ENCODE measurements at regions not wholly inside any gene's neighbourhood (a gene's known extent, or its start where the extent isn't known, plus 50 kb on each side); places are given as distances from the start of the nearest gene placed in this dataset.

- TF ChIP-seq, protein P1, sequence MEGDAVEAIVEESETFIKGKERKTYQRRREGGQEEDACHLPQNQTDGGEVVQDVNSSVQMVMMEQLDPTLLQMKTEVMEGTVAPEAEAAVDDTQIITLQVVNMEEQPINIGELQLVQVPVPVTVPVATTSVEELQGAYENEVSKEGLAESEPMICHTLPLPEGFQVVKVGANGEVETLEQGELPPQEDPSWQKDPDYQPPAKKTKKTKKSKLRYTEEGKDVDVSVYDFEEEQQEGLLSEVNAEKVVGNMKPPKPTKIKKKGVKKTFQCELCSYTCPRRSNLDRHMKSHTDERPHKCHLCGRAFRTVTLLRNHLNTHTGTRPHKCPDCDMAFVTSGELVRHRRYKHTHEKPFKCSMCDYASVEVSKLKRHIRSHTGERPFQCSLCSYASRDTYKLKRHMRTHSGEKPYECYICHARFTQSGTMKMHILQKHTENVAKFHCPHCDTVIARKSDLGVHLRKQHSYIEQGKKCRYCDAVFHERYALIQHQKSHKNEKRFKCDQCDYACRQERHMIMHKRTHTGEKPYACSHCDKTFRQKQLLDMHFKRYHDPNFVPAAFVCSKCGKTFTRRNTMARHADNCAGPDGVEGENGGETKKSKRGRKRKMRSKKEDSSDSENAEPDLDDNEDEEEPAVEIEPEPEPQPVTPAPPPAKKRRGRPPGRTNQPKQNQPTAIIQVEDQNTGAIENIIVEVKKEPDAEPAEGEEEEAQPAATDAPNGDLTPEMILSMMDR (IDR thresholded peaks at IDR 0.05) = no peak
- TF ChIP-seq ZFX (IDR thresholded peaks at IDR 0.05; ENCODE audit: borderline replicate concordance) = no peak
- H3K27ac ChIP-seq = no peak overlapping the region
Observed at GRCh38 chr1:162924179-162924578, 63.2 kb upstream of the CCDC190 start.

GRCh38 chr1:162922201-162922600 lies 61.2 kb upstream of the CCDC190 start:
- TF ChIP-seq ZFX (IDR thresholded peaks at IDR 0.05; ENCODE audit: borderline replicate concordance) = no peak
- H3K27ac ChIP-seq = no peak overlapping the region

DNA sequence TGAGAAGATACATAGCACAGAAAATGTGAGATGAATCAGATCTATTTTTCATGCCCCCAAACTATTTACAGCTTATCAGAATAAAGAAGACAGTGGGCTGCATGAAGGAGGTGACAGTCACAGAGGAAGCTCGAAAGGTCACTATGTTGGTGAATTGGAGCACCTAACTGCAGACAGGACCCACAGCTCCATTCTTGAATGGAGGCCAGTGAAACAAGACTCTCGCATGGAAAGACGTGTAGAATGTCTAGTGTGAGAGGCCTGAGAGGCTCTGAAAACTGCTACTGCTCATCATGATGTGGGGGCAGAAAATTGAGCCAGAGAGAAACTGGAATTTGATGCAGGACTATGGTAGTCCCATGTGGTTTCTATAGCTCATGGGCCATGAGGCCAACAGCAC lies 60.3 kb upstream of the CCDC190 start:
- no peak for TF ChIP-seq ZFX (IDR thresholded peaks at IDR 0.05; ENCODE audit: borderline replicate concordance)
- TF ChIP-seq, protein P1 (IDR thresholded peaks at IDR 0.05) = no peak
- H3K27ac ChIP-seq = no peak overlapping the region

- TF ChIP-seq, protein P1 (IDR thresholded peaks at IDR 0.05) = no peak
- TF ChIP-seq ZFX (IDR thresholded peaks at IDR 0.05; ENCODE audit: borderline replicate concordance) = no peak
- H3K27ac ChIP-seq = no peak overlapping the region
Observed at GRCh38 chr1:162919034-162919433, 58.1 kb upstream of the CCDC190 start.

GRCh38 chr1:162918151-162918754 lies 57.3 kb upstream of the CCDC190 start:
- no peak for TF ChIP-seq ZFX (IDR thresholded peaks at IDR 0.05; ENCODE audit: borderline replicate concordance)
- TF ChIP-seq, protein P1 (IDR thresholded peaks at IDR 0.05) = no peak
- no peak overlapping the region for H3K27ac ChIP-seq

DNA sequence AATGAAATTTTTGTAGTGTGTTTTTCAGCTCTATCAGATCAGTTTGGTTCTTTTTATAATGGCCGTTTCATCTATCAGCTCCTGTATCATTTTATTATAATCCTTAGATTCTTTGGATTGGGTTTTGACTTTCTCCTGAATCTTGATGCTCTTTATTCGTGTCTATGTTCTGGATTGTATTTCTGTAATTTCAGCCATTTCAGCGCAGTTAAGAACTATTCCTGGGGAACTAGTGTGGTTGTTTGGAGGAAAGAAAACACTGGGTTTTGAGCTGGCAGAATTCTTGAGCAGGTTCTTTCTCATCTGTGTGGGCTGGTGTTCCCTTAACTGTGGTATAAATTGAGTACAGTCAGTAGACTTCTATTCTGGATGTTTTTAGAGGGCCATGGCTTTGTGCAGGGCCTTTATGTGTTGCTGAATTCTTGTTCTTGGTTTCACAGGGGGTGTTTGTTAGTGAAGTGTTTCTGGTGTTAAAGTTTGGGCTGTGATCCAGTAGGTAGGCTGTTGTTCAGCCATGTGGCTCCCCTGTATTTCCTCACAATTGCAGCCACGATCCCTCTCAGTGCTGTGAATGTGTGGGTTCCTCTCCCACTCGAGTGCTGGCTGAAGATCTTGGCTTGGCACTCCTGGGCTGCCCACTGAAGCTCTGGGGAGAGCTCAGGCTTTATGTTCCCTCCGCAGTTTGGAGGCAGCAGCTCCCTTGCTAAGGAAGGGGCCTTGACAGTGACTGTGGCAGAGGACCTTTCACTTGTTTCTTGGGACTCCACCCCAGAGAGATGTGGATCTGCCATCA lies 56.0 kb upstream of the CCDC190 start:
- no peak for TF ChIP-seq ZFX (IDR thresholded peaks at IDR 0.05; ENCODE audit: borderline replicate concordance)
- TF ChIP-seq, protein P1 (IDR thresholded peaks at IDR 0.05) = no peak
- no peak overlapping the region for H3K27ac ChIP-seq

DNA sequence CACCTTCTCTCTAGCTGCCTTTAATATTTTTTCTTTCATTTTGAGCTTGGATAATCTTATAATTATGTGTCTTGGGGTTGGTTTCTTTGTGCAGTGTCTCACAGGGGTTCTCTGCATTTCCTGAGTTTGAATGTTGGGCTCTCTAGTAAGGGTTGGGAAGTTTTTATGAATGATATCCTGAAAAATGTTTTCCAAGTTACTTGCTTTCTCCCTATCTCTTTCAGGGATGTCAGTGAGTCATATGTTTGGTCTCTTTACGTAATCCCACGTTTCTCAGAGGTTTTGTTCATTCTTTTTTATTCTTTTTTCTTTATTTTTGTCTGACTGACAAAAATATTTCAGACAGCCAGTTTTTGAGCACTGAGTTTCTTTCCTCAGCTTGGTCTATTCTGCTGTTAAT lies 55.4 kb upstream of the CCDC190 start:
- H3K27ac ChIP-seq = no peak overlapping the region

More for the DNA sequence above, 55.4 kb upstream of the CCDC190 start:
- no peak for TF ChIP-seq ZFX (IDR thresholded peaks at IDR 0.05; ENCODE audit: borderline replicate concordance)
- TF ChIP-seq, protein P1 (IDR thresholded peaks at IDR 0.05) = no peak
